PC-3 (cell line): ENCODE measurements at regions not wholly inside any gene's neighbourhood (a gene's known extent, or its start where the extent isn't known, plus 50 kb on each side); places are given as distances from the start of the nearest gene placed in this dataset.

Experiments
- CTCF ChIP-seq: fragments of 300-600 bp; sonication (generic); conservative IDR thresholded peaks from 2 replicates; pipeline ENCODE4 v1.5.1; 2017; ENCODE audit warnings: antibody characterized with exemption, low read depth, mild to moderate bottlenecking, low read length
- EZH2 ChIP-seq: fragments of 300-600 bp; sonication (generic); IDR thresholded peaks from one replicate; pipeline ENCODE4 v1.6.1; 2017; ENCODE audit warnings: antibody characterized with exemption, mild to moderate bottlenecking, low read length; ENCODE audit not compliant: unreplicated experiment

DNA sequence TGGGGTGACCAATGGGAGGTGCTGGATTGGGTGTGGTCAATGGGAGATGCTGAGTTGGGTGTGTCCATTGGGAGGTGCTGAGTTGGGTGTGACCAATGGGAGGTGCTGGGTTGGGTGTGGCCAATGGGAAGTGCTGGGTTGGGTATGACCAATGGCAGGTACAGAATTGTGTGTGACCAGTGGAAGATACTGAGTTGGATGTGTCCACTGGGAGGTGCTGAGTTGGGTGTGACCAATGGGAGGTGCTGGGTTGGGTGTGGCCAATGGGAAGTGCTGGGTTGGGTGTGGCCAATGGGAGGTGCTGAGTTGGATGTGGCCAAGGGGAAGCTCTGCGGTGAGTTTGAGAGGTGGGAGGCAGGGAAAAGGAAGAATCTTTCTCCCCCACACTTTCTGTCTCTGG, 250.0 kb upstream of the PROK2 start:
- no peak for TF ChIP-seq CTCF
- TF ChIP-seq EZH2 = no peak
